ENCODE measurements at regions not wholly inside any gene's neighbourhood (a gene's known extent, or its start where the extent isn't known, plus 50 kb on each side); places are given as distances from the start of the nearest gene placed in this dataset.

DNA sequence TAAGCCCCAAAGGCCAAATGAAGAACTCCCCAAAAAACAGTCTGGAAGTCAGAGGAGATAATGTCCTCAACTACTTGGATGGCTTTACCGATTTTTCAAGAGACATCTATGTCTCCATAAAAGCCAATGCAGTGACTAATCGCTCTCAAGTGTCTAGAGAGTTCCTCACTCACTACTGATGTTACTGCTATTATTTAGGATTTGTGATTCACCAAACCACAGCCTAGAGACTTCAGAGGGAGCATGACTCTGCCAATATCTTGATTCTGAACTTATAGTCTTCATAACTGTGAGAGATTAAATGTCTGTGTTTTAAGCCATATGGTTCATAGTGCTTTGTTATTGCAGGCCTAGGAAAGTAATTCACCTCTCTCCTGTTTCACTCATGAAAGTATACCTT, 160.2 kb downstream of the IPMK start:
- TF ChIP-seq, protein P1, sequence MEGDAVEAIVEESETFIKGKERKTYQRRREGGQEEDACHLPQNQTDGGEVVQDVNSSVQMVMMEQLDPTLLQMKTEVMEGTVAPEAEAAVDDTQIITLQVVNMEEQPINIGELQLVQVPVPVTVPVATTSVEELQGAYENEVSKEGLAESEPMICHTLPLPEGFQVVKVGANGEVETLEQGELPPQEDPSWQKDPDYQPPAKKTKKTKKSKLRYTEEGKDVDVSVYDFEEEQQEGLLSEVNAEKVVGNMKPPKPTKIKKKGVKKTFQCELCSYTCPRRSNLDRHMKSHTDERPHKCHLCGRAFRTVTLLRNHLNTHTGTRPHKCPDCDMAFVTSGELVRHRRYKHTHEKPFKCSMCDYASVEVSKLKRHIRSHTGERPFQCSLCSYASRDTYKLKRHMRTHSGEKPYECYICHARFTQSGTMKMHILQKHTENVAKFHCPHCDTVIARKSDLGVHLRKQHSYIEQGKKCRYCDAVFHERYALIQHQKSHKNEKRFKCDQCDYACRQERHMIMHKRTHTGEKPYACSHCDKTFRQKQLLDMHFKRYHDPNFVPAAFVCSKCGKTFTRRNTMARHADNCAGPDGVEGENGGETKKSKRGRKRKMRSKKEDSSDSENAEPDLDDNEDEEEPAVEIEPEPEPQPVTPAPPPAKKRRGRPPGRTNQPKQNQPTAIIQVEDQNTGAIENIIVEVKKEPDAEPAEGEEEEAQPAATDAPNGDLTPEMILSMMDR (conservative IDR thresholded peaks at IDR 0.05): no peak
- no peak for TF ChIP-seq ZFX (IDR thresholded peaks at IDR 0.05)
